ENCODE measurements at regions not wholly inside any gene's neighbourhood (a gene's known extent, or its start where the extent isn't known, plus 50 kb on each side); places are given as distances from the start of the nearest gene placed in this dataset.

- DNase-seq (ENCODE audit: insufficient read length, low spot score, missing footprints) = no peak
- H3K79me2 ChIP-seq (ENCODE audit: insufficient read depth, low read length) = no peaks in the 10 kb centered on the region
- no peak overlapping the region for H3K4me3 ChIP-seq (ENCODE audit: insufficient read depth, low read length)
- TF ChIP-seq, protein P1, sequence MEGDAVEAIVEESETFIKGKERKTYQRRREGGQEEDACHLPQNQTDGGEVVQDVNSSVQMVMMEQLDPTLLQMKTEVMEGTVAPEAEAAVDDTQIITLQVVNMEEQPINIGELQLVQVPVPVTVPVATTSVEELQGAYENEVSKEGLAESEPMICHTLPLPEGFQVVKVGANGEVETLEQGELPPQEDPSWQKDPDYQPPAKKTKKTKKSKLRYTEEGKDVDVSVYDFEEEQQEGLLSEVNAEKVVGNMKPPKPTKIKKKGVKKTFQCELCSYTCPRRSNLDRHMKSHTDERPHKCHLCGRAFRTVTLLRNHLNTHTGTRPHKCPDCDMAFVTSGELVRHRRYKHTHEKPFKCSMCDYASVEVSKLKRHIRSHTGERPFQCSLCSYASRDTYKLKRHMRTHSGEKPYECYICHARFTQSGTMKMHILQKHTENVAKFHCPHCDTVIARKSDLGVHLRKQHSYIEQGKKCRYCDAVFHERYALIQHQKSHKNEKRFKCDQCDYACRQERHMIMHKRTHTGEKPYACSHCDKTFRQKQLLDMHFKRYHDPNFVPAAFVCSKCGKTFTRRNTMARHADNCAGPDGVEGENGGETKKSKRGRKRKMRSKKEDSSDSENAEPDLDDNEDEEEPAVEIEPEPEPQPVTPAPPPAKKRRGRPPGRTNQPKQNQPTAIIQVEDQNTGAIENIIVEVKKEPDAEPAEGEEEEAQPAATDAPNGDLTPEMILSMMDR (IDR thresholded peaks at IDR 0.05; ENCODE audit: extremely low read depth, low read depth, low read length) = no peak
- no peaks in the 10 kb centered on the region for H4K20me1 ChIP-seq (ENCODE audit: insufficient read depth, low read length)
- no peaks in the 10 kb centered on the region for H3K4me1 ChIP-seq (ENCODE audit: insufficient read depth, low read length)
- H2AFZ ChIP-seq (ENCODE audit: low read length) = no peak overlapping the region
- no peak overlapping the region for H3K27ac ChIP-seq (ENCODE audit: low read depth, low read length)
- H3K9me3 ChIP-seq (ENCODE audit: low read depth, low read length) = no peaks in the 10 kb centered on the region
- H3K27me3 ChIP-seq (ENCODE audit: insufficient read depth, low read length) = no peaks in the 10 kb centered on the region
- no peaks in the 10 kb centered on the region for H3K36me3 ChIP-seq (ENCODE audit: insufficient read depth, low read length)
- H3K4me2 ChIP-seq (ENCODE audit: insufficient read depth, low read length) = no peak overlapping the region
These were observed 208.6 kb downstream of the DCDC2C start for GRCh38 chr2:3911882-3912455.

- Histone ChIP-seq H3K4me2 (ENCODE audit: insufficient read depth, low read length) (no peak overlapping the region), H3K27me3 (ENCODE audit: insufficient read depth, low read length) (no peaks in the 10 kb centered on the region), H3K27ac (ENCODE audit: low read depth, low read length) (no peak overlapping the region), H3K9me3 (ENCODE audit: low read depth, low read length) (no peaks in the 10 kb centered on the region), H2AFZ (ENCODE audit: low read length) (no peak overlapping the region), H3K4me1 (ENCODE audit: insufficient read depth, low read length) (no peaks in the 10 kb centered on the region), H3K36me3 (ENCODE audit: insufficient read depth, low read length) (no peaks in the 10 kb centered on the region), H4K20me1 (ENCODE audit: insufficient read depth, low read length) (no peaks in the 10 kb centered on the region), H3K79me2 (ENCODE audit: insufficient read depth, low read length) (no peaks in the 10 kb centered on the region), H3K4me3 (ENCODE audit: insufficient read depth, low read length) (no peak overlapping the region)
- DNase-seq (ENCODE audit: insufficient read length, low spot score, missing footprints) = no peak
- TF ChIP-seq, protein P1 (IDR thresholded peaks at IDR 0.05; ENCODE audit: extremely low read depth, low read depth, low read length) = no peak
These were observed 209.8 kb downstream of the DCDC2C start for GRCh38 chr2:3913166-3913565.

GRCh38 chr2:3914241-3914640 is 210.9 kb downstream of the DCDC2C start:
- H3K36me3 ChIP-seq (ENCODE audit: insufficient read depth, low read length) = no peaks in the 10 kb centered on the region
- TF ChIP-seq, protein P1 (IDR thresholded peaks at IDR 0.05; ENCODE audit: extremely low read depth, low read depth, low read length) = no peak
- no peak overlapping the region for H3K27ac ChIP-seq (ENCODE audit: low read depth, low read length)
- no peaks in the 10 kb centered on the region for H3K79me2 ChIP-seq (ENCODE audit: insufficient read depth, low read length)
- no peaks in the 10 kb centered on the region for H4K20me1 ChIP-seq (ENCODE audit: insufficient read depth, low read length)
- H3K4me3 ChIP-seq (ENCODE audit: insufficient read depth, low read length) = no peak overlapping the region
- H3K27me3 ChIP-seq (ENCODE audit: insufficient read depth, low read length) = no peaks in the 10 kb centered on the region
- no peaks in the 10 kb centered on the region for H3K4me1 ChIP-seq (ENCODE audit: insufficient read depth, low read length)
- H2AFZ ChIP-seq (ENCODE audit: low read length) = no peak overlapping the region
- no peak for DNase-seq (ENCODE audit: insufficient read length, low spot score, missing footprints)
- no peak overlapping the region for H3K4me2 ChIP-seq (ENCODE audit: insufficient read depth, low read length)
- H3K9me3 ChIP-seq (ENCODE audit: low read depth, low read length) = no peaks in the 10 kb centered on the region

DNA sequence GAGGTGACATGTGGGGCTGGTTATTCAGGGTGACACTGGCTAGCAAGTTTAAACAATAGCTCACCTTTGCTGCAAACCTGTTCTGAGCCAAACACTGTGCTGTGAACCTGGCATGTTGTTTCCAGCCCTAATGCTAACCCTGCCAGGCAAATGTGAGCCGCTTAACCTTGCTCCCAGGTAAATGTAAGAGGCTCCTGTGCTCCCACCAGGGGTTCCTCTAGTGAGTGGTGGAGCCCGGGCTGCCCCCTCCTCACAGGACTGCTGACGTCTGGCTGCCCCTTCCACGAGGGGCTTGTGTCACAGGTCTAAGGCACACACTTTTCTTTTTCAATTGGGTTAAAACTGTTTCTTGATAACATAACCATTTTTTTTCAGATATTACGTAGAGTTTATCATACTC is 223.7 kb downstream of the DCDC2C start:
- H3K4me1 ChIP-seq (ENCODE audit: insufficient read depth, low read length) = no peaks in the 10 kb centered on the region
- no peaks in the 10 kb centered on the region for H3K79me2 ChIP-seq (ENCODE audit: insufficient read depth, low read length)
- no peak overlapping the region for H2AFZ ChIP-seq (ENCODE audit: low read length)
- no peaks in the 10 kb centered on the region for H3K36me3 ChIP-seq (ENCODE audit: insufficient read depth, low read length)
- no peaks in the 10 kb centered on the region for H3K27me3 ChIP-seq (ENCODE audit: insufficient read depth, low read length)
- TF ChIP-seq, protein P1 (IDR thresholded peaks at IDR 0.05; ENCODE audit: extremely low read depth, low read depth, low read length) = no peak
- no peak overlapping the region for H3K27ac ChIP-seq (ENCODE audit: low read depth, low read length)
- H3K4me2 ChIP-seq (ENCODE audit: insufficient read depth, low read length) = no peak overlapping the region
- no peaks in the 10 kb centered on the region for H4K20me1 ChIP-seq (ENCODE audit: insufficient read depth, low read length)
- H3K4me3 ChIP-seq (ENCODE audit: insufficient read depth, low read length) = no peak overlapping the region
- DNase-seq (ENCODE audit: insufficient read length, low spot score, missing footprints) = no peak
- no peaks in the 10 kb centered on the region for H3K9me3 ChIP-seq (ENCODE audit: low read depth, low read length)
